GM12892 (cell line): ENCODE measurements at regions not wholly inside any gene's neighbourhood (a gene's known extent, or its start where the extent isn't known, plus 50 kb on each side); places are given as distances from the start of the nearest gene placed in this dataset.

Experiments used
- POLR2A ChIP-seq: IDR thresholded peaks from 2 replicates; pipeline ENCODE4 v1.6.1; 2011; ENCODE audit warnings: low read depth, low read length, control low read depth
- POLR2AphosphoS5 ChIP-seq: IDR thresholded peaks from 2 replicates; pipeline ENCODE4 v1.6.1; 2011; ENCODE audit warnings: low read depth, low read length, control low read depth
- TAF1 ChIP-seq: IDR thresholded peaks from 2 replicates; pipeline ENCODE4 v1.6.1; 2011; ENCODE audit warnings: low read depth, mild to moderate bottlenecking, control low read depth, low read length, borderline replicate concordance

GRCh38 chr12:58668871-58669270, 251.4 kb downstream of the LRIG3 start:
- TF ChIP-seq TAF1 = no peak
- no peak for TF ChIP-seq POLR2A
- TF ChIP-seq POLR2AphosphoS5 = no peak
